Type B pancreatic cell (in vitro differentiated cells): ENCODE measurements at regions not wholly inside any gene's neighbourhood (a gene's known extent, or its start where the extent isn't known, plus 50 kb on each side); places are given as distances from the start of the nearest gene placed in this dataset.

Experiments used
- DNase-seq: peaks from one replicate; pipeline ENCODE4 v3.0.0; 2021; ENCODE audit warnings: mixed read lengths; ENCODE audit not compliant: unreplicated experiment; ENCODE audit errors: extremely low spot score
- H3K27ac Mint-ChIP-seq: 2 replicates; pipeline ENCODE4 v1.8.0; 2021; ENCODE audit warnings: mild to moderate bottlenecking, mixed read lengths
- H3K27me3 Mint-ChIP-seq: 2 replicates; pipeline ENCODE4 v1.8.0; 2021; ENCODE audit warnings: mixed read lengths
- H3K36me3 Mint-ChIP-seq: 2 replicates; pipeline ENCODE4 v1.8.0; 2021; ENCODE audit warnings: mixed read lengths
- H3K4me1 Mint-ChIP-seq: one replicate; pipeline ENCODE4 v1.8.0; 2021; ENCODE audit warnings: mixed read lengths; ENCODE audit not compliant: unreplicated experiment
- H3K4me3 Mint-ChIP-seq: 2 replicates; pipeline ENCODE4 v1.8.0; 2021; ENCODE audit warnings: mild to moderate bottlenecking, mixed read lengths
- H3K9me3 Mint-ChIP-seq: 2 replicates; pipeline ENCODE4 v1.8.0; 2021; ENCODE audit warnings: mixed read lengths
- TF ChIP-seq, protein P1 (sequence below): fragments of 200-600 bp; sonication (generic); conservative IDR thresholded peaks from 2 replicates; pipeline ENCODE4 v1.5.0; 2021; ENCODE audit warnings: antibody characterized with exemption, mild to moderate bottlenecking

- no peak overlapping the region for H3K27ac Mint-ChIP-seq
- no peaks in the 10 kb centered on the region for H3K9me3 Mint-ChIP-seq
- peaks cover 6% of the 10 kb centered on the region for H3K27me3 Mint-ChIP-seq
- peaks cover 10% of the 10 kb centered on the region for H3K4me1 Mint-ChIP-seq
- TF ChIP-seq, protein P1, sequence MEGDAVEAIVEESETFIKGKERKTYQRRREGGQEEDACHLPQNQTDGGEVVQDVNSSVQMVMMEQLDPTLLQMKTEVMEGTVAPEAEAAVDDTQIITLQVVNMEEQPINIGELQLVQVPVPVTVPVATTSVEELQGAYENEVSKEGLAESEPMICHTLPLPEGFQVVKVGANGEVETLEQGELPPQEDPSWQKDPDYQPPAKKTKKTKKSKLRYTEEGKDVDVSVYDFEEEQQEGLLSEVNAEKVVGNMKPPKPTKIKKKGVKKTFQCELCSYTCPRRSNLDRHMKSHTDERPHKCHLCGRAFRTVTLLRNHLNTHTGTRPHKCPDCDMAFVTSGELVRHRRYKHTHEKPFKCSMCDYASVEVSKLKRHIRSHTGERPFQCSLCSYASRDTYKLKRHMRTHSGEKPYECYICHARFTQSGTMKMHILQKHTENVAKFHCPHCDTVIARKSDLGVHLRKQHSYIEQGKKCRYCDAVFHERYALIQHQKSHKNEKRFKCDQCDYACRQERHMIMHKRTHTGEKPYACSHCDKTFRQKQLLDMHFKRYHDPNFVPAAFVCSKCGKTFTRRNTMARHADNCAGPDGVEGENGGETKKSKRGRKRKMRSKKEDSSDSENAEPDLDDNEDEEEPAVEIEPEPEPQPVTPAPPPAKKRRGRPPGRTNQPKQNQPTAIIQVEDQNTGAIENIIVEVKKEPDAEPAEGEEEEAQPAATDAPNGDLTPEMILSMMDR: no peak
- DNase-seq: no peak
- H3K36me3 Mint-ChIP-seq: no peaks in the 10 kb centered on the region
- no peak overlapping the region for H3K4me3 Mint-ChIP-seq
Measured at GRCh38 chr1:216929870-216930582, 206.8 kb upstream of the ESRRG start.

DNA sequence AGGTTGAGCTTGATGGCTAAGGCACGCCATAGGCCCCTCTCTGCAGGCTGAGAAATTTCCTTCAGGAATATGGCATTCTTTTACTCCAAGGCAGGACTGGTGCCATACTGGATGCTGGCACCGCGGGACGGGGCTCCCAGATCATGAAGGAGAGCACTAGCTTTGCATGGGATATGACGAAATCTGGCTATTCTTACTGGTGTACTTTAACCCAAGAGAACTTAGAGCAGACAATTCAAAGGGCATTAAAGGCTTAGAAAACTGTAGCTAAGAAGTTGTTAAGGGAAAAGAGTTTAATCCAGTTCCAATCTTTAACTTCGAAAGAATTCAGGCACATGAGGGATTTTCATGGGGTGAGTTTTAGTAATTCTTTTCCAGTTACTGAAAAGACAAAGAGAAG, 204.4 kb upstream of the ESRRG start:
- peaks cover 18% of the 10 kb centered on the region for H3K27me3 Mint-ChIP-seq
- TF ChIP-seq, protein P1: no peak

GRCh38 chr1:216926720-216927510, 203.7 kb upstream of the ESRRG start:
- Mint-ChIP-seq H3K27ac (peak overlapping the region; percentile 35), H3K9me3 (no peaks in the 10 kb centered on the region), H3K4me1 (peaks cover 10% of the 10 kb centered on the region), H3K36me3 (no peaks in the 10 kb centered on the region), H3K4me3 (peak overlapping the region; percentile 15), H3K27me3 (peaks cover 18% of the 10 kb centered on the region)
- no peak for DNase-seq
- TF ChIP-seq, protein P1: no peak

More for the DNA sequence above, 204.4 kb upstream of the ESRRG start:
- no peak overlapping the region for H3K27ac Mint-ChIP-seq
- DNase-seq: no peak
- H3K9me3 Mint-ChIP-seq: no peaks in the 10 kb centered on the region
- no peaks in the 10 kb centered on the region for H3K36me3 Mint-ChIP-seq
- H3K4me1 Mint-ChIP-seq: peaks cover 10% of the 10 kb centered on the region
- no peak overlapping the region for H3K4me3 Mint-ChIP-seq

GRCh38 chr1:216925962-216926625, 202.9 kb upstream of the ESRRG start:
- H3K27ac Mint-ChIP-seq: no peak overlapping the region
- no peaks in the 10 kb centered on the region for H3K36me3 Mint-ChIP-seq
- TF ChIP-seq, protein P1: no peak
- peaks cover 18% of the 10 kb centered on the region for H3K27me3 Mint-ChIP-seq
- H3K4me1 Mint-ChIP-seq: peaks cover 10% of the 10 kb centered on the region
- DNase-seq: no peak
- no peak overlapping the region for H3K4me3 Mint-ChIP-seq
- no peaks in the 10 kb centered on the region for H3K9me3 Mint-ChIP-seq

GRCh38 chr1:216924732-216925131, 201.5 kb upstream of the ESRRG start:
- Mint-ChIP-seq H3K9me3 (no peaks in the 10 kb centered on the region), H3K4me1 (peaks cover 10% of the 10 kb centered on the region), H3K27ac (no peak overlapping the region), H3K36me3 (no peaks in the 10 kb centered on the region), H3K27me3 (peaks cover 18% of the 10 kb centered on the region), H3K4me3 (no peak overlapping the region)
- TF ChIP-seq, protein P1: no peak
- no peak for DNase-seq
